ENCODE measurements at regions not wholly inside any gene's neighbourhood (a gene's known extent, or its start where the extent isn't known, plus 50 kb on each side); places are given as distances from the start of the nearest gene placed in this dataset.

DNA sequence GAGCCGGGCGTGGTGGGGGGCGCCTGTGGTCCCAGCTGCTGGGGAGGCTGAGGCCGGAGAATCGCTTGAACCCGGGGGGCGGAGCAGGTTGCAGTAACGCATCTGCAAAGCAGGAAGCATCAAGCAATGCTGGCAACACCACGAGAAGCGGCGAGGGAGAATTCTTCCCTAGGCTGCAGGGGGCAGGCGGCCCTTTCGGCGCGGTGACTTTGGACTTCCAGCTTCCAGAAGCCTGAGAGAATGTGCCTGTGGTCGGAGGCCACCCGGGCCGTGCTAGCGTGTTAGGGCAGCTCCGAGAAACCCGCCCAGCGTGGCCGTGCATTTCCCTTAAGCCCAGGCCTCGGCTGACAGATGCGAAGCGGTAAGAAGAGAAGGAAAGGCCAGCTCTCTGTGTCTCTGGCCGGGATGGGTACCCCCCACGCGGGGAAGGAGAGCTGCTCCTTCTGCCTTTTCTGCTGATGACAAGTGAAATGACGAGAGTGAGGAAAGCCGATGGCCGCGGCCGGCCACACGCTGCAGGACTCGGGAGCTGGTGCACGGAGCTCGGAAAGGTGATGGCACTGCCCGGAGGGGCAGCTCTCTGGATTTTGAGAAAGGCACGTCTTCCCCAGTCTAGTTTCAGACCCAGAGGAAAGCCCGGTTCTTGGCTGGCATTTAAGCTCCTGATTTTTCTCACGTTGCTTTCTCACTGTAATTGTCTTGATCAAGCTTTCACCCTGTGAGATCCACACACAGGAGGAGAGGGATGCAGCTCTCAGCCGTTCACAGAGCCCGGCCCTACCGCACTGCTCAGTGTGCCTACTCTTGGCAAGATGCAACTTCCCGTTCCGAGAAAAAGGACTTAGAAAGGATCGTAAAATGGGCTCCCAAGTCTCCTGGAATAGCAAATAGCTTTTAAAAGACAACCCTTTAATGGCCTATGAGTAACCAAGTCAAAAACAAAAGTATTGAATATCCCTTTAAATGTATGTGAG lies 68.3 kb upstream of the EXOC2 start:
- peaks cover 4 to 18% of the 10 kb centered on the region in 2 experiments for H3K27me3 ChIP-seq (replicated peaks in 1 of 2; ENCODE audit: control insufficient read depth in 2 of 2, extremely low read depth in 1 of 2, insufficient read depth in 2 of 2, low read length in 1 of 2)
- H3K27ac ChIP-seq (ENCODE audit: low read length): no peak overlapping the region
- ChIA-PET POLR2A (no interaction called here), CTCF (no interaction called here)
- H3K9me3 ChIP-seq: no peaks in the 10 kb centered on the region
- no peak overlapping the region for H3K4me3 ChIP-seq (ENCODE audit: control insufficient read depth in 1 of 2, extremely low read depth in 1 of 2, low read length in 1 of 2)
- Mint-ChIP-seq H3K9me3 (no peaks in the 10 kb centered on the region), H3K4me3 (no peak overlapping the region), H3K4me1 (no peaks in the 10 kb centered on the region), H3K36me3 (no peaks in the 10 kb centered on the region), H3K27me3 (peaks cover 9% of the 10 kb centered on the region in 2 donors), H3K27ac (no peak overlapping the region)
- no peaks in the 10 kb centered on the region for H3K36me3 ChIP-seq (ENCODE audit: control insufficient read depth in 2 of 2, extremely low read depth in 1 of 2, insufficient read depth in 1 of 2, low read length in 1 of 2)
- 90% methylated on average over 43 of the region's 48 CpGs for WGBS (ENCODE audit: insufficient coverage)
- H3K4me1 ChIP-seq (ENCODE audit: control insufficient read depth in 1 of 2, extremely low read depth in 1 of 2, insufficient read depth in 2 of 2, low read length in 2 of 2): no peaks in the 10 kb centered on the region
- ATAC-seq (replicated peaks in 1 of 4) (no peak), DNase-seq (no peak)

DNA sequence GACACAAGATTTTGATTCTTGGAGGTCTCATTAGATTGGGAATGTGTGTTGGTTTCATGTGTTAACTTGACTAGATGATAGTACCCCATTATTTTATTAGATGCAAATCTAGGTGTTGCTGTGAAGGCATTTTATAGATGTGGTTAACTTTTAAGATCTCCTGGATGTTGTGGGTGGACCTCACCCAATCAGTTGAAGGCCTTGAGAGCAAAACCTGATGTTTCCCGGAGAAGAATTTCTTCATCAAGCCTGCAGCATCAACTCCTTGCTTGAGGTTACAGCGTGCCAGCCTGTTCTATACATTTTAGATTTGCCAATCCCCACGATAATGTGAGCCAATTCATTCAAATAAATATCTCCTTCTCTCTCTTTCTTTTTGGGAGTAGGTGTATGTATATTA lies 66.8 kb upstream of the EXOC2 start:
- no peak overlapping the region for H3K4me3 Mint-ChIP-seq
- no peaks in the 10 kb centered on the region for H3K4me1 ChIP-seq (ENCODE audit: control insufficient read depth in 1 of 2, extremely low read depth in 1 of 2, insufficient read depth in 2 of 2, low read length in 2 of 2)

DNA sequence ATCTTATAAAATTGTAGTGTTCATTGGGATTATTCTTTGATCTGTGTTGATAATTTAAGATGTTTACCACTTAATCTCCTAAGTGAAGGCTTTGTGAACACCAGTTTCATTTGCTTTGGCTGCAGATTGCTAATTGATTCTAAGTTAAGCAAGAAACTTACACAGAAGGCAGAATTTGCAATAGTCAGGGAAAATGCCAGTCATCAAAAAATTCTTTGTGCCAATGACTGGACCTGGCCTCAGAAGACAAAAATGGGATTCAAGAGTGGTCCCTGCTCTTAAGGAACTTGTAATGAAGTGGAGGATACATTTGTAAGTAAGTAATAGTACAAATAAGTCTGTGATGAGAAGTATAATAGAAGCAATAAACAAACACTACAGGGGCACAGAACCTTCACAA lies 63.3 kb upstream of the EXOC2 start:
- Mint-ChIP-seq H3K27me3 (peaks cover 0 to 3% of the 10 kb centered on the region in 2 donors), H3K4me1 (no peaks in the 10 kb centered on the region), H3K27ac (no peak overlapping the region), H3K9me3 (no peaks in the 10 kb centered on the region), H3K36me3 (no peaks in the 10 kb centered on the region), H3K4me3 (no peak overlapping the region)
- Histone ChIP-seq H3K9me3 (no peaks in the 10 kb centered on the region), H3K4me1 (ENCODE audit: control insufficient read depth in 1 of 2, extremely low read depth in 1 of 2, insufficient read depth in 2 of 2, low read length in 2 of 2) (no peaks in the 10 kb centered on the region), H3K27ac (ENCODE audit: low read length) (no peak overlapping the region), H3K27me3 (replicated peaks in 1 of 2; ENCODE audit: control insufficient read depth in 2 of 2, extremely low read depth in 1 of 2, insufficient read depth in 2 of 2, low read length in 1 of 2) (peaks cover 2 to 4% of the 10 kb centered on the region in 2 experiments), H3K36me3 (ENCODE audit: control insufficient read depth in 2 of 2, extremely low read depth in 1 of 2, insufficient read depth in 1 of 2, low read length in 1 of 2) (no peaks in the 10 kb centered on the region), H3K4me3 (ENCODE audit: control insufficient read depth in 1 of 2, extremely low read depth in 1 of 2, low read length in 1 of 2) (no peak overlapping the region)
- DNase-seq: no peak
- ATAC-seq (replicated peaks in 1 of 4): no peak
- ChIA-PET CTCF (no interaction called here), POLR2A (no interaction called here)

More for the DNA sequence above, 66.8 kb upstream of the EXOC2 start:
- DNase-seq (no peak), ATAC-seq (replicated peaks in 1 of 4) (no peak)
- H3K27me3 ChIP-seq (replicated peaks in 1 of 2; ENCODE audit: control insufficient read depth in 2 of 2, extremely low read depth in 1 of 2, insufficient read depth in 2 of 2, low read length in 1 of 2): peaks cover 4 to 13% of the 10 kb centered on the region in 2 experiments
- no CpG with 5 or more reads among the region's 3 CpGs for WGBS (ENCODE audit: insufficient coverage)
- ChIA-PET CTCF (no interaction called here), POLR2A (no interaction called here)
- Mint-ChIP-seq H3K27ac (no peak overlapping the region), H3K9me3 (no peaks in the 10 kb centered on the region), H3K4me1 (no peaks in the 10 kb centered on the region), H3K36me3 (no peaks in the 10 kb centered on the region), H3K27me3 (peaks cover 5 to 9% of the 10 kb centered on the region in 2 donors)
- no peaks in the 10 kb centered on the region for H3K9me3 ChIP-seq
- H3K4me3 ChIP-seq (ENCODE audit: control insufficient read depth in 1 of 2, extremely low read depth in 1 of 2, low read length in 1 of 2): no peak overlapping the region
- H3K36me3 ChIP-seq (ENCODE audit: control insufficient read depth in 2 of 2, extremely low read depth in 1 of 2, insufficient read depth in 1 of 2, low read length in 1 of 2): no peaks in the 10 kb centered on the region
- H3K27ac ChIP-seq (ENCODE audit: low read length): no peak overlapping the region

DNA sequence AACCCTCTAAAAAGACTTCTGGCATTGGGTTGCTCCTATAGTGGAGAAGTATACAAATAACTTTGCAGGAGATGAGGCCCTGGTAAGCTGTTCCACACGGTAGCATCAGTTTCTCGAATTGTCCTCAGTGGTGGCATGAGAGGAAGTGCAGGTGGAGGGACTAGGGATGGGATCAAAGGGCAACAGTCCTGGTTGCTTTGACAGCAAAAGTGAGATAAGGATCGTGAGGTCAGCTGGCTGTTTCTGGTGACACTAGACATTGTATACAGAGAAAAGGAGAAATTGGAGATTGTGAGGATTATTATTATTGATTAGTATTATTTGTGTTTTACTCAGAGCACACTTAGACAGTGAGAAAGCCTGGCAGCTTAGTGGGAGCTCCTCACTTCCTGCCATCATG lies 61.3 kb upstream of the EXOC2 start:
- no peaks in the 10 kb centered on the region for H3K36me3 ChIP-seq (ENCODE audit: control insufficient read depth in 2 of 2, extremely low read depth in 1 of 2, insufficient read depth in 1 of 2, low read length in 1 of 2)
- 73% methylated on average over 3 of the region's 3 CpGs for WGBS (ENCODE audit: insufficient coverage)
- H3K27me3 Mint-ChIP-seq: peaks cover 0 to 5% of the 10 kb centered on the region in 2 donors
- no peak overlapping the region for H3K4me3 ChIP-seq (ENCODE audit: control insufficient read depth in 1 of 2, extremely low read depth in 1 of 2, low read length in 1 of 2)
- no peak overlapping the region for H3K4me3 Mint-ChIP-seq
- H3K9me3 Mint-ChIP-seq: no peaks in the 10 kb centered on the region
- H3K36me3 Mint-ChIP-seq: no peaks in the 10 kb centered on the region
- no peak for ATAC-seq (replicated peaks in 1 of 4)
- POLR2A ChIA-PET: no interaction called here
- no peaks in the 10 kb centered on the region for H3K9me3 ChIP-seq
- no peaks in the 10 kb centered on the region for H3K27me3 ChIP-seq (replicated peaks in 1 of 2; ENCODE audit: control insufficient read depth in 2 of 2, extremely low read depth in 1 of 2, insufficient read depth in 2 of 2, low read length in 1 of 2)
- H3K4me1 Mint-ChIP-seq: no peaks in the 10 kb centered on the region
- no peaks in the 10 kb centered on the region for H3K4me1 ChIP-seq (ENCODE audit: control insufficient read depth in 1 of 2, extremely low read depth in 1 of 2, insufficient read depth in 2 of 2, low read length in 2 of 2)
- no peak for DNase-seq
- CTCF ChIA-PET: interaction anchor here in 1 of 2 donors (0.7 kb wide), 1 partner anchor 29 kb away, joined by 3 read pairs; no protein-coding TSS in a partner anchor
- H3K27ac ChIP-seq (ENCODE audit: low read length): no peak overlapping the region
- H3K27ac Mint-ChIP-seq: no peak overlapping the region

DNA sequence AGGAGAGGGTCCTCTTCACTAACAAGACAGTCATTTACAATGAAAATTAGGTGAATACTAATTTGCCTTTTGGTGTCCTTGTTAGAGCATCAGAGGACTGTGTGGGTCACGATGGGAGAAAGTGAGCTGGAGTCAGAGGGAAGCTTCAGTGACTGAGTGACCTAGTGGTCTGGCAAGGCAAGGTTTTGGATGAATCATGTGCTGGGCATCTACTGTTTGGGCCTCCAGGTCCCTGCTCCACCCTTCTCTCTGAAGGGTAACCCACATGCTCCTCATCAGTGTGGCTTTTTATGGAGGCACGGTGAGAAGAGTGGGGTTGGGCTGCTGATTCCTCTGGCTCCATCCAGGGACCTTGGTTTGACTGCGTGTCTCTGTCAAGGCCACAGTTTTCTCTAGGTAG lies 60.5 kb upstream of the EXOC2 start:
- Mint-ChIP-seq H3K4me3 (no peak overlapping the region), H3K4me1 (no peaks in the 10 kb centered on the region), H3K27me3 (peaks cover 0 to 5% of the 10 kb centered on the region in 2 donors), H3K36me3 (no peaks in the 10 kb centered on the region), H3K27ac (no peak overlapping the region), H3K9me3 (no peaks in the 10 kb centered on the region)
- DNase-seq (no peak), ATAC-seq (replicated peaks in 1 of 4) (no peak)
- Histone ChIP-seq H3K9me3 (no peaks in the 10 kb centered on the region), H3K27me3 (replicated peaks in 1 of 2; ENCODE audit: control insufficient read depth in 2 of 2, extremely low read depth in 1 of 2, insufficient read depth in 2 of 2, low read length in 1 of 2) (no peaks in the 10 kb centered on the region), H3K4me1 (ENCODE audit: control insufficient read depth in 1 of 2, extremely low read depth in 1 of 2, insufficient read depth in 2 of 2, low read length in 2 of 2) (no peaks in the 10 kb centered on the region), H3K36me3 (ENCODE audit: control insufficient read depth in 2 of 2, extremely low read depth in 1 of 2, insufficient read depth in 1 of 2, low read length in 1 of 2) (no peaks in the 10 kb centered on the region), H3K4me3 (ENCODE audit: control insufficient read depth in 1 of 2, extremely low read depth in 1 of 2, low read length in 1 of 2) (no peak overlapping the region), H3K27ac (ENCODE audit: low read length) (no peak overlapping the region)
- CTCF ChIA-PET: interaction anchor here in 1 of 2 donors (0.7 kb wide), 1 partner anchor 28 kb away, joined by 3 read pairs; no protein-coding TSS in a partner anchor
- WGBS (ENCODE audit: insufficient coverage): no CpG with 5 or more reads among the region's 3 CpGs
- POLR2A ChIA-PET: no interaction called here

DNA sequence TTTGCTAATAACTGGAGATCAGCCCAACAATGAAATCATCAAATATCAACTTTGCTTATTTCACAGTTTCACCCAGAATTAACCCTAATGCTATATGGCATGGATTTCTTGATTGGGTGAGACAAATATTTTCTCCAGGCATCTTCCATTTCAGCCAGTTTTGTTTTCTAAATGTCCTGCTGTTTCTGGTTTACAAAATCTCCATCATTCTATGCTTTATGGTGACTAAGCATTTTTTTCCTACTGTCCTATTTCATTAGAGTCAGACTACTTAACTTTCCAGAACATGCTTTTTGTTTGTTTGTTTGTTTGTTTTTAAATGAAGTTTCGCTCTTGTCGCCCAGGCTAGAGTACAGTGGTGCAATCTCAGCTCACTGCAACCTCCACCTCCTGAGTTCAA lies 59.5 kb upstream of the EXOC2 start:
- POLR2A ChIA-PET: no interaction called here
- Mint-ChIP-seq H3K27me3 (peaks cover 0 to 5% of the 10 kb centered on the region in 2 donors), H3K4me1 (no peaks in the 10 kb centered on the region), H3K27ac (no peak overlapping the region), H3K4me3 (no peak overlapping the region), H3K9me3 (no peaks in the 10 kb centered on the region), H3K36me3 (no peaks in the 10 kb centered on the region)
- Histone ChIP-seq H3K9me3 (no peaks in the 10 kb centered on the region), H3K36me3 (ENCODE audit: control insufficient read depth in 2 of 2, extremely low read depth in 1 of 2, insufficient read depth in 1 of 2, low read length in 1 of 2) (no peaks in the 10 kb centered on the region), H3K27ac (ENCODE audit: low read length) (no peak overlapping the region), H3K4me1 (ENCODE audit: control insufficient read depth in 1 of 2, extremely low read depth in 1 of 2, insufficient read depth in 2 of 2, low read length in 2 of 2) (no peaks in the 10 kb centered on the region), H3K4me3 (ENCODE audit: control insufficient read depth in 1 of 2, extremely low read depth in 1 of 2, low read length in 1 of 2) (no peak overlapping the region), H3K27me3 (replicated peaks in 1 of 2; ENCODE audit: control insufficient read depth in 2 of 2, extremely low read depth in 1 of 2, insufficient read depth in 2 of 2, low read length in 1 of 2) (no peaks in the 10 kb centered on the region)
- WGBS (ENCODE audit: insufficient coverage): no CpG with 5 or more reads among the region's 2 CpGs
- no peak for DNase-seq
- CTCF ChIA-PET: no interaction called here
- no peak for ATAC-seq (replicated peaks in 1 of 4)
